SK-N-MC (cell line): ENCODE measurements at regions not wholly inside any gene's neighbourhood (a gene's known extent, or its start where the extent isn't known, plus 50 kb on each side); places are given as distances from the start of the nearest gene placed in this dataset.

Source experiments
- EZH2 ChIP-seq: fragments of 200-600 bp; sonication (generic); IDR thresholded peaks from one replicate; pipeline ENCODE4 v1.6.1; 2017; ENCODE audit warnings: antibody characterized with exemption
- POLR2AphosphoS5 ChIP-seq: IDR thresholded peaks from 2 replicates; pipeline ENCODE4 v1.6.1; 2012; ENCODE audit warnings: mild to moderate bottlenecking, low read depth, low read length, borderline replicate concordance

- TF ChIP-seq EZH2 = no peak
- TF ChIP-seq POLR2AphosphoS5 = no peak
Measured at GRCh38 chr5:42228279-42228678, 195.0 kb upstream of the GHR start.
